ENCODE measurements at regions not wholly inside any gene's neighbourhood (a gene's known extent, or its start where the extent isn't known, plus 50 kb on each side); places are given as distances from the start of the nearest gene placed in this dataset.

- no peak for TF ChIP-seq CTCF (IDR thresholded peaks at IDR 0.05)
- no peak for TF ChIP-seq ZFX (IDR thresholded peaks at IDR 0.05; ENCODE audit: borderline replicate concordance)
Observed at GRCh38 chr4:156103311-156103710, 149.6 kb upstream of the CTSO start.

Measured in 22Rv1 (cell line).